ENCODE measurements at regions not wholly inside any gene's neighbourhood (a gene's known extent, or its start where the extent isn't known, plus 50 kb on each side); places are given as distances from the start of the nearest gene placed in this dataset.

- ATAC-seq (ENCODE audit: low FRiP score): no peak
- H3K27me3 ChIP-seq (ENCODE audit: control insufficient read depth in 1 of 2, insufficient read depth in 2 of 2, low read length in 1 of 2): no peaks in the 10 kb centered on the region
- H3K4me1 ChIP-seq (ENCODE audit: control insufficient read depth in 1 of 2, insufficient read depth in 2 of 2, low read length in 2 of 2): no peaks in the 10 kb centered on the region
- WGBS, 2 donors: 48 to 85% methylated on average over 1 of the region's 1 CpG
- no peaks in the 10 kb centered on the region for H3K9me3 ChIP-seq (ENCODE audit: control insufficient read depth, low read length)
- no peak overlapping the region for H3K27ac ChIP-seq (ENCODE audit: low read depth in 1 of 2, low read length in 2 of 2)
- DNase-seq: no peak
- intact Hi-C loops (cut with DNase I): no loop called here
- no peaks in the 10 kb centered on the region for H3K36me3 ChIP-seq (ENCODE audit: control insufficient read depth in 1 of 2, insufficient read depth in 2 of 2, low read length in 1 of 2)
- no peak overlapping the region for H3K4me3 ChIP-seq (ENCODE audit: low read length in 2 of 2)
These were observed 365.2 kb downstream of the CD109 start for GRCh38 chr6:74061201-74061600.

- intact Hi-C loops (cut with DNase I): no loop called here
- no peak overlapping the region for H3K27ac ChIP-seq (ENCODE audit: low read depth in 1 of 2, low read length in 2 of 2)
- no peaks in the 10 kb centered on the region for H3K36me3 ChIP-seq (ENCODE audit: control insufficient read depth in 1 of 2, insufficient read depth in 2 of 2, low read length in 1 of 2)
- H3K4me3 ChIP-seq (ENCODE audit: low read length in 2 of 2): no peak overlapping the region
- 71 to 82% methylated on average over 2 of the region's 2 CpGs for WGBS, 2 donors
- no peaks in the 10 kb centered on the region for H3K27me3 ChIP-seq (ENCODE audit: control insufficient read depth in 1 of 2, insufficient read depth in 2 of 2, low read length in 1 of 2)
- ATAC-seq (ENCODE audit: low FRiP score) (no peak), DNase-seq (no peak)
- no peaks in the 10 kb centered on the region for H3K4me1 ChIP-seq (ENCODE audit: control insufficient read depth in 1 of 2, insufficient read depth in 2 of 2, low read length in 2 of 2)
- no peaks in the 10 kb centered on the region for H3K9me3 ChIP-seq (ENCODE audit: control insufficient read depth, low read length)
These were observed 364.4 kb downstream of the CD109 start for GRCh38 chr6:74060354-74060753.

GRCh38 chr6:74058606-74059005 lies 362.6 kb downstream of the CD109 start:
- H3K36me3 ChIP-seq (ENCODE audit: control insufficient read depth in 1 of 2, insufficient read depth in 2 of 2, low read length in 1 of 2): no peaks in the 10 kb centered on the region
- H3K4me1 ChIP-seq (ENCODE audit: control insufficient read depth in 1 of 2, insufficient read depth in 2 of 2, low read length in 2 of 2): no peaks in the 10 kb centered on the region
- intact Hi-C loops (cut with DNase I): no loop called here
- H3K9me3 ChIP-seq (ENCODE audit: control insufficient read depth, low read length): no peaks in the 10 kb centered on the region
- ATAC-seq (ENCODE audit: low FRiP score): no peak
- DNase-seq: no peak
- no peak overlapping the region for H3K27ac ChIP-seq (ENCODE audit: low read depth in 1 of 2, low read length in 2 of 2)
- WGBS, 2 donors: 60 to 69% methylated on average over 2 of the region's 2 CpGs
- H3K27me3 ChIP-seq (ENCODE audit: control insufficient read depth in 1 of 2, insufficient read depth in 2 of 2, low read length in 1 of 2): no peaks in the 10 kb centered on the region
- no peak overlapping the region for H3K4me3 ChIP-seq (ENCODE audit: low read length in 2 of 2)

- ATAC-seq (ENCODE audit: low FRiP score): no peak
- no peak for DNase-seq
- Histone ChIP-seq H3K27me3 (ENCODE audit: control insufficient read depth in 1 of 2, insufficient read depth in 2 of 2, low read length in 1 of 2) (no peaks in the 10 kb centered on the region), H3K36me3 (ENCODE audit: control insufficient read depth in 1 of 2, insufficient read depth in 2 of 2, low read length in 1 of 2) (no peaks in the 10 kb centered on the region), H3K27ac (ENCODE audit: low read depth in 1 of 2, low read length in 2 of 2) (no peak overlapping the region), H3K4me1 (ENCODE audit: control insufficient read depth in 1 of 2, insufficient read depth in 2 of 2, low read length in 2 of 2) (no peaks in the 10 kb centered on the region), H3K9me3 (ENCODE audit: control insufficient read depth, low read length) (no peaks in the 10 kb centered on the region), H3K4me3 (ENCODE audit: low read length in 2 of 2) (no peak overlapping the region)
- 79 to 82% methylated on average over 2 of the region's 2 CpGs for WGBS, 2 donors
- intact Hi-C loops (cut with DNase I): no loop called here
These were observed 361.3 kb downstream of the CD109 start for GRCh38 chr6:74057326-74057725.

- DNase-seq (no peak), ATAC-seq (ENCODE audit: low FRiP score) (no peak)
- Histone ChIP-seq H3K27ac (ENCODE audit: low read depth in 1 of 2, low read length in 2 of 2) (no peak overlapping the region), H3K36me3 (ENCODE audit: control insufficient read depth in 1 of 2, insufficient read depth in 2 of 2, low read length in 1 of 2) (no peaks in the 10 kb centered on the region), H3K27me3 (ENCODE audit: control insufficient read depth in 1 of 2, insufficient read depth in 2 of 2, low read length in 1 of 2) (no peaks in the 10 kb centered on the region), H3K4me3 (ENCODE audit: low read length in 2 of 2) (no peak overlapping the region), H3K4me1 (ENCODE audit: control insufficient read depth in 1 of 2, insufficient read depth in 2 of 2, low read length in 2 of 2) (no peaks in the 10 kb centered on the region), H3K9me3 (ENCODE audit: control insufficient read depth, low read length) (no peaks in the 10 kb centered on the region)
- intact Hi-C loops (cut with DNase I): no loop called here
These were observed 358.2 kb downstream of the CD109 start for GRCh38 chr6:74054190-74054589.

GRCh38 chr6:74050921-74051320 lies 354.9 kb downstream of the CD109 start:
- Histone ChIP-seq H3K27ac (ENCODE audit: low read depth in 1 of 2, low read length in 2 of 2) (no peak overlapping the region), H3K9me3 (ENCODE audit: control insufficient read depth, low read length) (no peaks in the 10 kb centered on the region), H3K4me3 (ENCODE audit: low read length in 2 of 2) (no peak overlapping the region), H3K4me1 (ENCODE audit: control insufficient read depth in 1 of 2, insufficient read depth in 2 of 2, low read length in 2 of 2) (no peaks in the 10 kb centered on the region), H3K27me3 (ENCODE audit: control insufficient read depth in 1 of 2, insufficient read depth in 2 of 2, low read length in 1 of 2) (no peaks in the 10 kb centered on the region), H3K36me3 (ENCODE audit: control insufficient read depth in 1 of 2, insufficient read depth in 2 of 2, low read length in 1 of 2) (no peaks in the 10 kb centered on the region)
- ATAC-seq (ENCODE audit: low FRiP score): peak; percentile 54
- intact Hi-C loops (cut with DNase I): no loop called here
- DNase-seq: no peak
- 63 to 71% methylated on average over 3 of the region's 3 CpGs for WGBS, 2 donors

- H3K9me3 ChIP-seq (ENCODE audit: control insufficient read depth, low read length): no peaks in the 10 kb centered on the region
- H3K4me3 ChIP-seq (ENCODE audit: low read length in 2 of 2): no peak overlapping the region
- no peaks in the 10 kb centered on the region for H3K4me1 ChIP-seq (ENCODE audit: control insufficient read depth in 1 of 2, insufficient read depth in 2 of 2, low read length in 2 of 2)
- no peaks in the 10 kb centered on the region for H3K36me3 ChIP-seq (ENCODE audit: control insufficient read depth in 1 of 2, insufficient read depth in 2 of 2, low read length in 1 of 2)
- no peak for DNase-seq
- ATAC-seq (ENCODE audit: low FRiP score): no peak
- no peaks in the 10 kb centered on the region for H3K27me3 ChIP-seq (ENCODE audit: control insufficient read depth in 1 of 2, insufficient read depth in 2 of 2, low read length in 1 of 2)
- intact Hi-C loops (cut with DNase I): no loop called here
- 40 to 47% methylated on average over 2 of the region's 2 CpGs for WGBS, 2 donors
- no peak overlapping the region for H3K27ac ChIP-seq (ENCODE audit: low read depth in 1 of 2, low read length in 2 of 2)
These were observed 352.4 kb downstream of the CD109 start for GRCh38 chr6:74048387-74048786.

GRCh38 chr6:74044417-74045096 lies 348.6 kb downstream of the CD109 start:
- H3K27me3 ChIP-seq (ENCODE audit: control insufficient read depth in 1 of 2, insufficient read depth in 2 of 2, low read length in 1 of 2): no peaks in the 10 kb centered on the region
- H3K27ac ChIP-seq (ENCODE audit: low read depth in 1 of 2, low read length in 2 of 2): no peak overlapping the region
- WGBS, 2 donors: 67 to 70% methylated on average over 3 of the region's 3 CpGs
- H3K4me1 ChIP-seq (ENCODE audit: control insufficient read depth in 1 of 2, insufficient read depth in 2 of 2, low read length in 2 of 2): no peaks in the 10 kb centered on the region
- ATAC-seq (ENCODE audit: low FRiP score) (no peak), DNase-seq (no peak)
- no peaks in the 10 kb centered on the region for H3K36me3 ChIP-seq (ENCODE audit: control insufficient read depth in 1 of 2, insufficient read depth in 2 of 2, low read length in 1 of 2)
- H3K9me3 ChIP-seq (ENCODE audit: control insufficient read depth, low read length): no peaks in the 10 kb centered on the region
- intact Hi-C loops (cut with DNase I): no loop called here
- no peak overlapping the region for H3K4me3 ChIP-seq (ENCODE audit: low read length in 2 of 2)

GRCh38 chr6:74041420-74041819 lies 345.4 kb downstream of the CD109 start:
- no peak overlapping the region for H3K4me3 ChIP-seq (ENCODE audit: low read length in 2 of 2)
- no peak overlapping the region for H3K27ac ChIP-seq (ENCODE audit: low read depth in 1 of 2, low read length in 2 of 2)
- no peak for ATAC-seq (ENCODE audit: low FRiP score)
- intact Hi-C loops (cut with DNase I): no loop called here
- no peaks in the 10 kb centered on the region for H3K9me3 ChIP-seq (ENCODE audit: control insufficient read depth, low read length)
- H3K4me1 ChIP-seq (ENCODE audit: control insufficient read depth in 1 of 2, insufficient read depth in 2 of 2, low read length in 2 of 2): no peaks in the 10 kb centered on the region
- H3K36me3 ChIP-seq (ENCODE audit: control insufficient read depth in 1 of 2, insufficient read depth in 2 of 2, low read length in 1 of 2): no peaks in the 10 kb centered on the region
- H3K27me3 ChIP-seq (ENCODE audit: control insufficient read depth in 1 of 2, insufficient read depth in 2 of 2, low read length in 1 of 2): no peaks in the 10 kb centered on the region
- WGBS, 2 donors: 75 to 87% methylated on average over 3 of the region's 3 CpGs
- DNase-seq: no peak

All from aorta (tissue), 5 donors.